GM18502 (cell line): ENCODE measurements at regions not wholly inside any gene's neighbourhood (a gene's known extent, or its start where the extent isn't known, plus 50 kb on each side); places are given as distances from the start of the nearest gene placed in this dataset.
"Not testable (repeated sequence)": the region's sequence is repeated elsewhere in the genome, so short reads cannot be mapped to it uniquely, and the experiment has no call there.

Source experiments
- ATAC-seq: cut with Tn5 transposase; IDR thresholded peaks from one replicate; pipeline ENCODE4 v1.9.1; 2021; ENCODE audit warnings: mild to moderate bottlenecking; ENCODE audit not compliant: unreplicated experiment, poor library complexity

- ATAC-seq, result no peak
Measured at GRCh38 chr2:53170466-53170865, 597.1 kb upstream of the CHAC2 start.

- no peak for ATAC-seq
Measured at GRCh38 chr2:53167227-53167626, 600.4 kb upstream of the CHAC2 start.

GRCh38 chr2:53150146-53150545 lies 617.5 kb upstream of the CHAC2 start:
- ATAC-seq, result no peak

- no peak for ATAC-seq
Measured at GRCh38 chr2:53148221-53148620, 619.4 kb upstream of the CHAC2 start.

GRCh38 chr2:53131416-53131815 lies 636.2 kb upstream of the CHAC2 start:
- no peak for ATAC-seq

- ATAC-seq, result no peak
Measured at GRCh38 chr2:53130441-53130943, 637.1 kb upstream of the CHAC2 start.

- no peak for ATAC-seq
Measured at GRCh38 chr2:53129851-53130250, 637.8 kb upstream of the CHAC2 start.

- no peak for ATAC-seq
Measured at GRCh38 chr2:53127061-53127650, 640.4 kb upstream of the CHAC2 start.

- ATAC-seq, result no peak
Measured at GRCh38 chr2:53114991-53115390, 652.6 kb upstream of the CHAC2 start.

- ATAC-seq, result no peak
Measured at GRCh38 chr2:53114582-53114981, 653.0 kb upstream of the CHAC2 start.

GRCh38 chr2:53112408-53112807 lies 655.2 kb upstream of the CHAC2 start:
- not testable (repeated sequence) for ATAC-seq

GRCh38 chr2:53111406-53111805 lies 656.2 kb upstream of the CHAC2 start:
- no peak for ATAC-seq

- no peak for ATAC-seq
Measured at GRCh38 chr2:53111004-53111403, 656.6 kb upstream of the CHAC2 start.

GRCh38 chr2:53108246-53108645 lies 659.4 kb upstream of the CHAC2 start:
- no peak for ATAC-seq

- ATAC-seq, result no peak
Measured at GRCh38 chr2:53104263-53104662, 663.3 kb upstream of the CHAC2 start.

- ATAC-seq, result no peak
Measured at GRCh38 chr2:53103679-53104078, 663.9 kb upstream of the CHAC2 start.

- ATAC-seq, result no peak
Measured at GRCh38 chr2:53098696-53099078, 668.9 kb upstream of the CHAC2 start.

GRCh38 chr2:53096351-53096750 lies 671.3 kb upstream of the CHAC2 start:
- ATAC-seq, result no peak

- no peak for ATAC-seq
Measured at GRCh38 chr2:53095664-53096063, 671.9 kb upstream of the CHAC2 start.

GRCh38 chr2:53095227-53095626 lies 672.4 kb upstream of the CHAC2 start:
- ATAC-seq, result no peak

- ATAC-seq, result no peak
Measured at GRCh38 chr2:53093355-53093754, 674.2 kb upstream of the CHAC2 start.

GRCh38 chr2:53091183-53091582 lies 676.4 kb upstream of the CHAC2 start:
- no peak for ATAC-seq
